Right lobe of liver (tissue), 6 donors: ENCODE measurements at regions not wholly inside any gene's neighbourhood (a gene's known extent, or its start where the extent isn't known, plus 50 kb on each side); places are given as distances from the start of the nearest gene placed in this dataset.

Experiments
- ATAC-seq, 4 donors: fragments of 200-7000 bp; cut with Tn5 transposase; one replicate each; pipeline ENCODE4 v1.9.1; 2020; ENCODE audit warnings: mild to moderate bottlenecking in 4 of 4, moderate library complexity in 4 of 4
- DNase-seq, 3 donors: peaks; one replicate each; pipeline ENCODE4 v3.0.0-alpha.2; 2020
- H3K27ac ChIP-seq, 3 donors: fragments of 200-600 bp; one replicate each; pipeline ENCODE4 v1.8.0; 2022
- H3K27me3 ChIP-seq, 2 donors: fragments of 200-600 bp; one replicate each; pipeline ENCODE4 v1.8.0; 2022
- H3K36me3 ChIP-seq, 4 donors: fragments of 200-600 bp; sonication (generic) in 1 of 4; one replicate each; pipeline versions ENCODE4 v1.5.1 to v1.8.0; 2017 to 2022; ENCODE audit warnings: control low read depth in 1 of 4
- H3K4me1 ChIP-seq, 4 donors: fragments of 200-600 bp; sonication (generic) in 1 of 4; one replicate each; pipeline versions ENCODE4 v1.5.1 to v1.8.0; 2017 to 2022; ENCODE audit warnings: control low read depth in 1 of 4
- H3K4me3 ChIP-seq, 3 donors: fragments of 200-600 bp; one replicate each; pipeline ENCODE4 v1.8.0; 2022
- H3K9me3 ChIP-seq, 4 donors: fragments of 200-600 bp; sonication (generic) in 1 of 4; one replicate each; pipeline versions ENCODE4 v1.5.1 to v1.8.0; 2017 to 2022; ENCODE audit warnings: control low read depth in 1 of 4
- CTCF ChIP-seq, 4 donors: fragments of 200-600 bp in 3 of 4; fragments of 450-650 bp in 1 of 4; IDR thresholded peaks; one replicate each; pipeline versions ENCODE4 v1.5.1 to v1.8.0; 2016 to 2022; ENCODE audit warnings: antibody characterized with exemption in 4 of 4, mild to moderate bottlenecking in 2 of 4
- POLR2A ChIP-seq: fragments of 450-650 bp; IDR thresholded peaks from one replicate; pipeline ENCODE4 v1.6.1; 2017; ENCODE audit warnings: antibody characterized with exemption, mild to moderate bottlenecking
- WGBS: methylation state at CpG from one replicate; pipeline ENCODE4 v1.1.6; 2018; ENCODE audit warnings: low coverage, low lambda C conversion rate; ENCODE audit not compliant: insufficient coverage; ENCODE audit errors: missing lambda C conversion rate; 5-methylcytosine and 5-hydroxymethylcytosine counted together
- intact Hi-C, 2 donors: fragments of 100-400 bp; cut with DNase I; formaldehyde crosslinking; loops; one replicate each; pipeline versions ENCODE4 v1.11.2 to v1.14.1; 2022
- donor health status: DM: no; HTN: yes; CAD: no.
- donor health status: DM: no; HTN: no; CAD: no.
- donor health status: DM: no; HTN: no; CAD: no.
- donor health status: DM: no; HTN: yes; CAD: no.
- donor health status: DM: no; HTN: yes; CAD: no.

DNA sequence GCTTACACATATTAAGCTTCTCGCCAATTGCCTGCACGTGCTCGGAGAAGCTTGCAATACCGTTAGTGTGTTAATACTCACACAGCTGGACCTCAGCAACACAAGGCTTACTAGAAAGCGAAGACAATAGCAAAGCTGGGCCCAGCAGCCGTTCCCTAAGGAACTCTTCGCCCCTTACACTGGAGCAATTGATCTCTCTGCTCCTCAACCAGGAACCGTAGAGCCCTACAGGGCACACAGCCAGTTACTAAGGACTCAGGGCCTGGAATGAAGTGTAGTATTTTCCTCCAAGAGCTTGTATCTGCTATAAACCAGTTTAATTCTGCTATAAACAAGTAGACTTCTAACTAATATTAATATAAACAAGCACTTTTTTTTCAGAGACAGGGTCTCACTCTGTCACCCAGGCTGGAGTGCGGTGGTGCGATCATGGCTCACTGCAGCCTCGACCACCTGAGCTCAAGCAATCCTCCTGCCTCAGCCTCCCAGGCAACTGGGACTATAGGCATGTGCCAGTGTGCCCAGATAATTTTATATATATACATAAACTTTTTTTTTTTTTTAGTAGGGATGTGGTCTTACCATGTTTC is 67.0 kb upstream of the SIMC1 start:
- Histone ChIP-seq H3K36me3 (no peaks in the 10 kb centered on the region), H3K9me3 (no peaks in the 10 kb centered on the region), H3K27me3 (no peaks in the 10 kb centered on the region), H3K27ac (no peak overlapping the region), H3K4me3 (no peak overlapping the region), H3K4me1 (no peaks in the 10 kb centered on the region)
- no peak for DNase-seq
- intact Hi-C loops: no loop called here
- no peak for ATAC-seq
- WGBS: 85% methylated on average over 11 of the region's 11 CpGs
- TF ChIP-seq CTCF (IDR thresholded peaks at IDR 0.05) (no peak), POLR2A (no peak)

GRCh38 chr5:176172246-176172645 is 66.0 kb upstream of the SIMC1 start:
- H3K27me3 ChIP-seq: no peaks in the 10 kb centered on the region
- no peak overlapping the region for H3K4me3 ChIP-seq
- intact Hi-C loops: no loop called here
- no peaks in the 10 kb centered on the region for H3K9me3 ChIP-seq
- H3K4me1 ChIP-seq: no peaks in the 10 kb centered on the region
- TF ChIP-seq POLR2A: no peak
- TF ChIP-seq CTCF (IDR thresholded peaks at IDR 0.05): no peak
- ATAC-seq (no peak), DNase-seq (no peak)
- no peak overlapping the region for H3K27ac ChIP-seq
- no peaks in the 10 kb centered on the region for H3K36me3 ChIP-seq
- 63% methylated on average over 7 of the region's 7 CpGs for WGBS

DNA sequence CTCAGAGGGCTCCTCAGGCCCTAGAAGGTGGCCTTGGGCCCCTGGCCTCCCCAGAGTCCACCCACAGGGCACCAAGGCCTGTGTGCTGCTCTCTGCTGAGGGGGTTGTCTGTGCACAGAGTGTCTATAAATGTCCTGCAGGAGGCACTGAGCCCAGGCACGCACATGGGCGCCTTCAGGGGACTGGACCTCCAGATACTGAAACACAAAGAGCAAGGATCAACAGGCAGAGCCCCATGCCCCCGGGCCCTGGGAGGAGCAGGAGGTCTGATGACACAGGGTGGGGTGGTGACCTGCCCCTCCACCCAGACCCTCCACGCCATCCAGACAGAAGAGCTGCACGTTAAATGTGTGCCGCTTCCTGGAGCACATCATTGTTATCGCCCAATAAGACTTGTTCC is 64.6 kb upstream of the SIMC1 start:
- intact Hi-C loops: no loop called here
- H3K4me3 ChIP-seq: no peak overlapping the region
- no peaks in the 10 kb centered on the region for H3K27me3 ChIP-seq
- H3K27ac ChIP-seq: no peak overlapping the region
- no peaks in the 10 kb centered on the region for H3K4me1 ChIP-seq
- TF ChIP-seq CTCF (IDR thresholded peaks at IDR 0.05) (no peak), POLR2A (no peak)
- DNase-seq (no peak), ATAC-seq (no peak)
- H3K36me3 ChIP-seq: no peaks in the 10 kb centered on the region
- H3K9me3 ChIP-seq: no peaks in the 10 kb centered on the region
- 56% methylated on average over 4 of the region's 7 CpGs for WGBS

GRCh38 chr5:176174345-176175025 is 63.7 kb upstream of the SIMC1 start:
- no peak for DNase-seq
- no peaks in the 10 kb centered on the region for H3K9me3 ChIP-seq
- H3K36me3 ChIP-seq: no peaks in the 10 kb centered on the region
- ATAC-seq: no peak
- H3K27me3 ChIP-seq: no peaks in the 10 kb centered on the region
- intact Hi-C loops: no loop called here
- TF ChIP-seq POLR2A (no peak), CTCF (IDR thresholded peaks at IDR 0.05) (no peak)
- 43% methylated on average over 1 of the region's 8 CpGs for WGBS
- H3K4me3 ChIP-seq: no peak overlapping the region
- no peak overlapping the region for H3K27ac ChIP-seq
- no peaks in the 10 kb centered on the region for H3K4me1 ChIP-seq
